DMS114 treated with DMSO at 0.1 percent for 48 hours (cell line): ENCODE measurements at regions not wholly inside any gene's neighbourhood (a gene's known extent, or its start where the extent isn't known, plus 50 kb on each side); places are given as distances from the start of the nearest gene placed in this dataset.
"Not testable (repeated sequence)": the region's sequence is repeated elsewhere in the genome, so short reads cannot be mapped to it uniquely, and the experiment has no call there.

ENCODE experiments used
- DNase-seq: peaks from one replicate; lab custom pipeline; 2025; ENCODE audit not compliant: unreplicated experiment; lab: John Stamatoyannopoulos, UW

DNA sequence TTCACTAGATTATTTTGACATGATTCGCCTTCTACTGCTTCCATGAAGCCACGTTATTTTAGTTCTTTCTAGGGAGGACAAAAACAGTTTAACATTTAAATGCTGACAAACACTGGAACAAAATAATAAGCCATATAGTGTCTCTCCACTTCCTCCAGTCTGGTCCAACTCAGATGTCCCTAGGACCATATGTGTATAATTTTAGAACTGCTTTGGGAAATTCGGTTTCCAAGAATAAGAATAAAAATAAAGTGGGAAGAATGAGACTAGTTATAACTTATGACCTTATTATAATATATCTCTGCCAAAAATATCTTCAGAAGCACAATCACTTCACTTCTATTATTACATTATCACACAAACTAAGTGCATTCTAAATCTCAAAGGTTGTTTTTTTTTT lies 164.4 kb upstream of the POF1B start:
- DNase-seq = no peak

DNA sequence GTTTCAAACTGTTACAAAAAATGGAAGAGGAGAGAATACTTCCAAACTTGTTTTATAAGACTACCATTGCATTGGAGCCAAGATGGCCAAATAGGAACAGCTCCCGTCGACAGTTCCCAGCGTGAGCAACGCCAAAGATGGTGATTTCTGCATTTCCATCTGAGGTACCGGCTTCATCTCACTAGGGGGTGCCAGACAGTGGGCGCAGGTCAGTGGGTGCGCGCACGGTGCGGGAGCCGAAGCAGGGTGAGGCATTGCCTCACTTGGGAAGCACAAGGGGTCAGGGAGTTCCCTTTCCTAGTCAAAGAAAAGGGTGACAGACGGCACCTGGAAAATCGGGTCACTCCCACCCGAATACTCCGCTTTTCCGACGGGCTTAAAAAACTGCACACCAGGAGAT lies 149.7 kb upstream of the POF1B start:
- DNase-seq = not testable (repeated sequence)

DNA sequence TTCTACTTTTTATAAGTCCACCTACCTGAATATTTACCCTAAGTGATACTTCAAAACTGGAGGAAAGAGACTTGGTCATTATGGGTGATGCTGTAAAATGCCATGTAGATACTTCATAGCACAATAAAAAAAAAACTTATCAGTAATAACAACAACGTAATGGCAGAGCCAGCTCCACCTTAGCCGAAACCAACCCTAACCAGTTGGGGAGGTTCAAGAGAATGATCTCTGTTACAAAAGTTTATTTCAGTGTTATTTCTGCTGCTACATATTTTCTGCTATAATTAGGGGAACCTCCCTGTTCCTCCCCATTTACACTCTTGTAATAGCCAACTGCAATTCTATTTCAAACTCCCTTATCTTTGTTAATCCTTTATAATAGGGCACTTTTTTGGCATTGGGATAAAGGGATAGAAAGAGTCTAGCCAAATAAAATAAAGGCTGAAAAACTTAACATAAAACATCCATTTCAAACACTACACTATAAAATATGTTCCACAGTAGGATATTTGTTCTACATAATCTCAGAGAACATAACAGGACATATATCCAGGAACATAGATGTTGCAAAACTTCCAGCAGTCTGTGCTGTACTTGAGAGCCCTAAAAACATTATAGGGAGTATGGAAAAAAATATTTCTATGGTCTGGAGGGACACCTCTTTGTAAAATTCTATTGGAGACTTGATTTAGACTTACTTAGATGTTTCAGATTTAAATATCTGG lies 138.7 kb upstream of the POF1B start:
- DNase-seq = no peak

DNA sequence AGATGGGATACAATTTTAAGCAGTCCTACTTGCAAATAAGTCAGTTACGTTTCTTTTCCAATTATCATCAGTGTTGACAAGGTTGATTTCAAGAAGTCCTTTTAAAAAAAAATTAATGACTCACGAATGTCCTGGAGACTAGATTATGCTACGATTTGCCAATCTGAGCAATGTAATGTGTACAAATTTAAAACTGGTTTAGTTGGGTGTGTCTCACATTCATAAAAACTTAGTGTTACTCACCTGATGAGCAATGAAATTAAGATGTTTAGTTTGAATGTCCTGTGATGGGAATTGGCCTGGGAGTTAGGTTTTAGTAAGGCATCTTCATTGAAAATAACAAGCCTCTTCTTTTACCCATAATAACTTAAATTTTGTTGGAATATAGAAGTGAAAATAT lies 136.7 kb upstream of the POF1B start:
- DNase-seq = no peak

DNA sequence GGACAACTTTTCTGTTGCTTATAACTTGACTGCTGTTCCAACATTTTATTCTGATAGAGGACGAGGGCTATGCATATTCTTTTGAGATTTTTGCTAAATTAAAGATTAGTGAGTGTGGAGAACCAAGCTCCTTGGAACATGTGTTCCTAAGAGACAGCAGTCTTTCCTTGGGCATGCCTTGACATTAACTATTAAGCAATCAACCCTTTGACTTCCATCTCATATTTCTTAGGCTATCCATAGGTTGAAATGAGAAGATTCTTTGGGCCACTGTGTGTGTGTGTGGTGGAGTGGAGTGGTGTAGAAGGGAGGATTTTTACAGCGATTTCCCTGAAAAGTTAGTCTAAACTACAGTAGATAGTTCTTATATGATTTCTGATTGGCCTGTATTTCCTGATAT lies 127.4 kb upstream of the POF1B start:
- no peak for DNase-seq

DNA sequence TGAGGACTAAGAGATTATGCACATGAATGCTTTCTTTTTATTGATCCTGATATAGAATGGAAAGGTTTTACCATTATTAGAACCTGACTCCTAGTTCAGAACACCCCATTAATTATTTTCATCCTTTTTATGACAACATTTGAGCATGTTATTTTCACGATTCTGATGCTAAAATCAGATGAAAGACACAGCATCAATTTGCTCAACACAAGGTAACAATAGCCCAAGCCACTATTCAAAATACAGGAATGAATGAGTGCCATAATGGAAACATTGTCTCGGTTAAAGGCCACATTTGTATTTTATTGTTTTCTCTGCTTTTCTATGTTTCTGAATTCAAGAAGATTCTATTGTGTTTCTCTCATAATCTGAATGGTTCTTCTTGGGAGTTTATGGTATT lies 126.3 kb upstream of the POF1B start:
- DNase-seq = no peak

DNA sequence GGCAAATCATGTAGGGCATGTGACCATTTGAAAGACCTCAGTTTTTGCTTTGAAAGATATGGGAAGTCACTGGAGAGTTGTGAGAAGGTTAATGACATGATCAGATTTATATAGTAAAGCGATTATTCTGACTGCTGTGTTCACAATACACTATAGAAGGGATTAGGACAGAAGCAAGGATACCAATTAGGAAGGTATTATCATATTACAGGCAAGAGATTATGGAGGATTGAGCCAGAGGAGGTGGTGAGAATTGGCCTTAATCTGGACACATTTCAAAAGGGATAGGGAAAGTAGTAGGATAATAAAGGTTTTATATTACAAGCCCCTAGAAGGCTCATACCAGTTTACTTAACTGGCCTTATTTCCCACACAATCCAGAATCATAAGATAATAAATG lies 124.9 kb upstream of the POF1B start:
- no peak for DNase-seq

DNA sequence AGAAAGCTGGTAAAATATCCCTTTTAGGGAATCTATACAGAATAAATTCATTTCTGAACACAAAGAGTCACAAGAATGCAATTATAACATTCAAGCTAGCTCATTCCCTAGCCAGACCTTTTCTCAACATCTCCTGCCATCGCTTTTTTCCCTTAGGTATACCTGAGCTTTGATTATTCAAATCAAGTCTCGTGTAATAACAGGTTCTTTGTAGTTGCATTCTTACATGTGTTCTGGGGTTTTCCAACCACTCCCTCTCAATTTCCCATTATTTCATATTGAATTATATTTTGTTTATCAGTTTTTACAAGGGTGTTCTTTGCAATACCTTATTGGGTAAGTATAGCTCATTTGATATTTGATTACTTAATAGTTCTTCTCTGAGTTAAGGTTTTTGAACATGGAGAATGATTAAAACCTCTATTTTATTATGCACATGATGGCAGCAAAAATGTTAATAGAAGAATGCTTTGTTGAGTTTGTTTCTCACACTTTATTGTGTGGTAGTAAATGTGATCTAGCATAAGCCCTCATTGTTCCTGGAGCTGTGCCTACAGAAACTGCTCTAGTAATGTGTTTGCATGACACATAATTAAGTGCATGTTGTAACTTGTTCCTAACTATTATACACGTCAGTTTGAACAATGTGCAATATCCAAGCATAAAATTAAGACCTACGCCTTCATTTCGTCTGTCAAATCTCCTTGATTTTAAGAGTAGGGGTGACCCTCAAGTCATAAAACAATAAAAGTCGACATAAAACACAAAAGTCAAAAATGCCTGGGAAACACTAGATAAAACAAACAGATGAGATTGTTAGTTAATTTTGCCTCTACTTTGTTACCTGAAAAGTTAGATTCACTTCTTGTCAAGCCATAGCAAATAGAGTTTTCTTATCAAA lies 124.0 kb upstream of the POF1B start:
- DNase-seq = no peak

DNA sequence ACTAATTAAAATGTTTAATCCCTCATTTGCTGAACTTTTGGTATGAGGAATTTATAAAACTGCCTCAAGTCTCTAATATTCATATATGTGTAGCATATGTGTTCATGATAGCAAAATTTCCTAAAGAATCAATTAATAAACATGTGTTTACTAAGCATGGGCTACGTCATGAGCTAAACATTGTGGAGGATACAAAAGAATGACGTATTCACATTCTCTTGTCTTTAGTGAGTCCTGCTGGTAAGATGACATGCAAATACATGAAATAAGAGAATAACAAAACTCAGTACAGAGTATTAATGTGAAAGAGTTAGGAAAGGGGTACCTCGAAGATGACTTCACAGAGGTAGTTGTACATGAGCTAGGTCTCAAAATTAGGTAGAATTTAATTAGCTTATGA lies 121.9 kb upstream of the POF1B start:
- DNase-seq = no peak

DNA sequence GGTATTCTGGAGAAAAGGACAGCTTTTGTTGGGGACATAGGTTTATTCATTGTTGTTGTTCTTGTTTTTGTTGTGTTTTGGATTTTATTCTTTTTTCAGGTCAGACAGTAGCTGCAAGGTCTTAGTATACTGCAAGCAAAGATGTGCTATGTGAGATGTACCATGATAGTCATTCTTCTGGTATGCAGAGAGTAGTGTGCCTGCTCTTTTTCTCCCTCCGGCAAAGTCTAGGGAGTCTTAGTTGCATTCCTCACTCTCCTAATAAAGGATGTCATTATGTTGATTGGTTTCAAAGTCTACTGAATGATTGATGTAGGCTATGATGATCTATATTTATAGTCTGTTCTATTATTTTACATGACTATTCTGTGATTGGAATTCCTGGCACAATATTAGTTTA lies 119.9 kb upstream of the POF1B start:
- no peak for DNase-seq

DNA sequence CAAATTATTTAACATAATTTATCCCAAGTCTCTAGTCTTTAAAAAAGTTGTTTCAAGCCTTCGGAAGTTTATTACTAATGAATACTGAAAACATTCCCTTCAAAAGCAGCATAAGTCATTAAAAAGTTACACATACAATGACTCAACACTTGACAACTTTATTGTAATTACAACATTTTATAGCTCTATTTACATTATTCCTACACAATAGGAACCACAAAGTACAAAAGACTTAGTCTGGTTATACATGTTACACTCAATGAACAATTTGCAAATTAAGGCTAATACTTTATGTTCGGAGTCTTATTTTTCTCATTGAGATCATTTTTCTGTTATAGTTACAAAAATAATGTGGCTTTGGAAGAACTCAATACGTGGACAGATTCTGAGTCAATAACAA lies 114.4 kb upstream of the POF1B start:
- no peak for DNase-seq

DNA sequence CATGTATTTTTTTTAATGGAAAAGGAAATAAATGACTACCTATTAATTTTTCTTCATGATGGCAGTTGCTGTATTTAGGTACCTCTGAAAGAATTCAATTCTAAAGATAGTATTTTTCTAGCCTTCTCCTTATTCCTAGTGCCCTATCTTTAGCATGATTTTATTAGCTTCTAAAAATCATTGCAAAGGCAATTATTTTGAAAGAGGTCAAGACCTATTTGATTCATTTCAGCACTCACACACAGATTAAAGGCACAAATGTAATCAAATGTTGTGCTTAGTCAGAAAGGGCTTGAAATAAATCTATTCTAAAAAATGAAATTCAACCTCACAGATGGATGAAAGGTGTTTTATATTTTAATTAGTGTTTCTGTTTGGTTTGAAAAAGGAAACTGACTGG lies 74.8 kb upstream of the POF1B start:
- no peak for DNase-seq

DNA sequence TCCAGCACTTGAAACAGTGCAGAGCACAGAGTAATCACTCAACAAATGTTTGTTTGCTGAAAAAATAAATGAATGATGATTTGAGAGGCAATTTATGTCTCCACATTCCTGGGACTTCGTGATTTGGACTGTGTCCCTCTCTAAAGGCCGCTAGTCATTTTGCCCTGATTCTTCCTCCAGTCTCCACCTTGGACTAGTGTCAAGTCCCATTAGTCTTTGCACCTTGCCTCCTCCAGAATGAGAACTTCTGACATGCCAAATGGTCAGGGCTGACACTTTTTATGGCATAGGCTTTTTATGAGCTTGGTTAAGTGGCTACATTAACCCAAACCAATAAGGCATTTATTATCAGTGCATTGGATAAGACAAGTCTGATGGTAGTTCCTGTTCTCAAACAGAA lies 65.1 kb upstream of the POF1B start:
- DNase-seq = no peak
